GM18858 (cell line): ENCODE measurements at regions not wholly inside any gene's neighbourhood (a gene's known extent, or its start where the extent isn't known, plus 50 kb on each side); places are given as distances from the start of the nearest gene placed in this dataset.

ENCODE experiments used
- ATAC-seq: cut with Tn5 transposase; IDR thresholded peaks from one replicate; pipeline ENCODE4 v1.9.1; 2021; ENCODE audit not compliant: unreplicated experiment

GRCh38 chr2:82652117-82652516 lies 1807.0 kb downstream of the SUCLG1 start:
- ATAC-seq = no peak

DNA sequence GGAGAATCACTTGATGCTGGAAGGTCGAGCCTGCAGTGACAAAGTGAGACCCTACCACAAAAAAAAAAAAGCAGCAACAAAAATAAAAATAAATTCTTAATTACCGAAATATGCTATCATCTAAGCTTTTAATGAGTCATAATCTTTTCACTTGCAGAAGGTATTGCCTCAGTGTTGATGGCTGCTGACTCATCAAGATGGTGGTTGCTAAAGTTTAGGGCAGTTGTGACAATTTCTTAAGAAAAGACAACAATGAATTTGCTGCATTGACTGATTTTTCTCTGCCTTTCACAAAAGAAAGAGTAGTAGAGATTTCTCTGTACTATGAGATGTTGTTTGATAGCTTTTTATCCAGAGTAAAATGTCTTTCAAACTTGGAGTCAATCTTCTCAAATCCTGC lies 1809.0 kb downstream of the SUCLG1 start:
- no peak for ATAC-seq

DNA sequence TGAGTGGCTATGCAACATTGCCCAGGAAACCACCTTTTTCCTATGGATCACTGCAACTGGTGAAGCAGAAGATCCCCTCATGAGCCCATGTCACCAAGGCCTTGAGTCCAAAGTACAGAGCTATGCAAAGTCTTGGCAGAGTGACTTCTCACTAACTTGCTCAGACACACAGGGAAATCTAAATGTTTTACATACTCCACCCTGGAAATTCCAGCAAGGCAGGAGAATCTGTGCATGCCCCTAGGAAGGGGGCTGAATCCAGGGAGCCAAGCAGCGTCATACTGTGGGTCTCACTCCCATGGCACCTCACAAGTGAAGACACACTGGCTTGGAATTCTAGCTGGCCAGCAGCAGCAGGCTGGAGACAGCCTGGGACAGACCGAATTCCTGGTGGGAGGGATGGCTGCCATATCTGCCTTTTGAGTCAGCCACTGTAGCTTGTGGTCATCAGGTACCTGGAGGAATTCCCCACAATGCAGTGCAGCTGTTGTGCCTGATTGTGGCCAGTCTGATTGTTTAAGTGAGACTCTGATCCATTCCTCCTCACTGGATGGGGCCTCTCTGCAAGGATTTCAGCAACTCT lies 1817.4 kb downstream of the SUCLG1 start:
- ATAC-seq = no peak

GRCh38 chr2:82636402-82637020 lies 1822.6 kb downstream of the SUCLG1 start:
- ATAC-seq = no peak

- no peak for ATAC-seq
Observed at GRCh38 chr2:82599021-82599420, 1860.1 kb downstream of the SUCLG1 start.

DNA sequence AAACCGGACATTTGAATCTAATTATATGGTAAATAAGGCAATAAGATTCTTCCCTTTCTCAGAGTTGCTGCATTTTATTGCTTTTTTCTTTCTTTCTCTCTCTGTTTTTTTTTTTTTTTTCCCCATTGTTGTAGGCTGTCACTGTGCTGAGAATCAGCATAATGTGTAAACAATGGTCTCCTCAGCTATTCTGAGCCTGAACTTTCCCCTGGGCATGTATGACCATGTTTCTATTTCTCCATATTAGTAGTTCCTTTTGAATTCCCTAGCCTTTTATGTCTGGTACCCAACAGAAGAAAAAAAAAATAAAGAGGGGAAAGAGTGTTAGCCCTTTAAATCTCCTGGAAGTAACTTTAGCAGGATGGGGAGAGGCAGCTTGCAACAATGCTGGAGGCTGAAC lies 1862.5 kb downstream of the SUCLG1 start:
- ATAC-seq = no peak

DNA sequence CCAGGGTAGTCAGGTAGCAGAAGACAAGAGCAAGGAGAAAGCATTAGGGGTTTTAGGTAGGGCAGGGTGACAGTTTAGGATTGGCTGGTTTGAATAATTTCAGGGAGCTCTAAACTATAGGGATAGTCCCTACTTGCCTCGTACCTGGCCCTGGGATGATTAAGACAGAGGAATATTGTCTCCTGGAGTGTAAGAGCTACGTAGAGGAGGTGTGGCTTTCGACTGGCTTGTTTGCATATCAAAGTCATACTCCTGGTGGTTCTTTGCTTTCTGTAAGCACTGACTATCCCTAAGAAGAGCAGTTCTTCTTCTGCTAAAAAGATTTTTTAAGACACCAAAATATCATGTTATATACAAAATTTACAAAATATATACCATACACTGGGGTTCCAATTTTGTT lies 1867.4 kb downstream of the SUCLG1 start:
- ATAC-seq = no peak

DNA sequence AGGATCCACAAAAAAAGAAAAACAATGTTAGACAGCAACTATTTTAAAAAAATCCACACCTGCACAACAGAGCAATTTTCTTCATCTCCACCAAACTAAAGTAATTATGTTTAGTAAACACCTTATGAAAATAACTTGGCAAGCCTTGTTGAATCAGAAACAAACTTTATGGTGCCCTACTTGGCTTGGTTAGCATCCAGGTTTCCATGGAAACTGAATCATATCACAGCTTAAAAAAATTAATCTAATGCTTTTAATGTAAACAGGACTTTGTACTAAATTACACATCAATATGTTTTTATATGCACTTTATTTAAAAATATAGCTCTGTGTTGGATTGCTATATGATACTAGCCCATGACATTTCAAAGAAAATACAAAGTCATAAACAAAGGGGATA lies 1882.4 kb downstream of the SUCLG1 start:
- no peak for ATAC-seq

DNA sequence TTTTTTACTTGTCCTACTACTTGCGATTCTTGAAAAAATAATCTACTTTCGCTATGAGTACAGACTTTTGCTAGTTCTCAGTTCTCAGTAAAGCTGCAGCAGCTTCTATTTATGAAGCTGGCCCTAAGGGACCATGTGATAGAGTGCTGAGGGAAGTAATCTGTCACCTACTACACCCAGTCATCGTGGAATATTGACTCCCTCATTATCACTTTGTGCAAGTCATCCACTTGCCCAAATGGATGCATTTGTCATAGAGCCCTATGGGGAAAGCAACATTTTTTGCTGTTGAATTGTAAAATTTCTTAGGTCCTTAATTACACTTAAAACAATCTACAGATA lies 1919.8 kb downstream of the SUCLG1 start:
- ATAC-seq = no peak

DNA sequence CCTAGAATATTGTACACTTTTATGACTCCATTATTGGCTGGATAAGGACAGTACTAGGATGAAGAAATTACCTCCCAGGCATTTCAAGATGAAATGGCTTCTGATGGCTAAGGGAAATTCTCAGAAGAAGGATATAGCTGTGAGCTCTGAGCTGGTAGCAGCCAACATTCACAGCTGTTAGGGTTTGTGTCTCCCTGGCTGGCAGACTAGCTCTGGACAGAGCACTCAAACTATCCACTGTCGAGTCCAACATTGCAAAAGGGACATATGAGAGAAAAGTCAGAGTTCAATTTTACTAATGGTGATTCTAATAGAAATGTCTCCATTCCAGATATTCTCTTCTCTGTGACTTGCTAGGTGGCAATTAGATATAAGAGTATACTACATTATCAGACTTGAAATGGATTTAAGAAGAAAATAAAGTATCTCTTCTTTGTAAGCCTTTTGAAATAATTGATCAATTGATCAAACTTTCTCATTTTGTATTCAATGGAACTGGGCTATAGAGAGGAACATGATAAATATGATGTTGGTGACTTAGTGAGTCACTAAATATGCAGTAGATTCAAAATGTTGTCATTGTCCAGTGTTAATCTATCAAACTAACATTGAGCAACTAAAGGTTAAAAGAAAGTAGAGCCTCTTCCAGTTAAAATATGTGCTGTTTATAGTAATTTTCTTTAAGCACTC lies 1920.3 kb downstream of the SUCLG1 start:
- ATAC-seq = no peak

GRCh38 chr2:82528288-82528687 lies 1930.8 kb downstream of the SUCLG1 start:
- no peak for ATAC-seq

DNA sequence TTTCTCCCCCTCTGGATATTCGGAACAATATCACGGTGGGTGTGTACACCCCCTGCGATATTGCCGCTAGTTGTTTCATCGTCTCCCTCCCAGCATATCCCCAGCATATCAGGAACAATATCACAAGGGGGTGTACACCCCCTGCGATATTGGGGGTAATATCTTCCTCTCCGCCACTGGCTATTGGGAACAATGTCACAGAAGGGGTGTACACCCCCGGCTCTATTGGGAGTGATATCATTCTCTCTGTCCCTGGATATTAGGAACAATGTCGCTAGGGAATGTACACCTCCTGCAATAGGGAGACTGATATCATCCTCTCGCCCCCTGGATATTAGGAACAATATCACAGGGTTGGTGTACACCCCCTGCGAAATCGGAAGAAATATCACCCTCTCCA lies 1932.0 kb downstream of the SUCLG1 start:
- ATAC-seq = no peak

GRCh38 chr2:82526277-82526676 lies 1932.8 kb downstream of the SUCLG1 start:
- no peak for ATAC-seq

DNA sequence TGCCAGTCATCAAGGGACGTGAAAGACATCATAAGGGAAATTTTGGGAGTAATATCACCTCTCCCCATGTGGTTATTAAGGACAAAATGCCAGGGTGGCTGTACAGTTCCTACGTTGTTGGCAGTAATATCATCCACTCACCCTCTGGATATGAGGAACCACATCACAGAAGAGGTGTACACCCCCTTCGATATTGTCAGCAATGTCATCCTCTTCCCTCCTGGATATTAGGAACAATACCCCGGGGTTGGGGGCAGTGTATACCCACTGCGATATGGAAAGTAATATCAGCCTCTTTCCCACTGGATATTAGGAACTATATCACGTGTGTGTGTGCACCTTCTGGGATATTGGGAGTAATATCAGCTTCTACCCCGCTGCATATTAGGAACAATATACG lies 1933.3 kb downstream of the SUCLG1 start:
- no peak for ATAC-seq

DNA sequence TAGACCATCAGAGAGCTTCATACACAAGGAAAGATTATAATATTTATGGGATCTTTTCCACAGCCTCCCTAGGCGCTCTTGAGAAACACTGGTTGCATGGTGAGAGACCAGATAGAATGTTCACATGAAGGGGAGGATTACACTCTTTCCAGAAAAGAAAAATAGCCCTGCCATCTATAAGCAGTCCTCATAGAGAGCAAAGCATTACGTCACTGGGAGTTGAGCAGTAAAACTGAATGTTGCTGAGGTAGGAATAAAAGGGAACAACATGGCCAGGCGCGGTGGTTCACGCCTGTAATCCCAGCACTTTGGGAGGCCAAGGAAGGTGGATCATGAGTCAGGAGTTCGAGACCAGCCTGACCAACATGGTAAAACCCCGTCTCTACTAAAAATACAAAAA lies 1934.3 kb downstream of the SUCLG1 start:
- ATAC-seq = no peak

GRCh38 chr2:82511894-82512293 lies 1947.2 kb downstream of the SUCLG1 start:
- ATAC-seq = no peak

DNA sequence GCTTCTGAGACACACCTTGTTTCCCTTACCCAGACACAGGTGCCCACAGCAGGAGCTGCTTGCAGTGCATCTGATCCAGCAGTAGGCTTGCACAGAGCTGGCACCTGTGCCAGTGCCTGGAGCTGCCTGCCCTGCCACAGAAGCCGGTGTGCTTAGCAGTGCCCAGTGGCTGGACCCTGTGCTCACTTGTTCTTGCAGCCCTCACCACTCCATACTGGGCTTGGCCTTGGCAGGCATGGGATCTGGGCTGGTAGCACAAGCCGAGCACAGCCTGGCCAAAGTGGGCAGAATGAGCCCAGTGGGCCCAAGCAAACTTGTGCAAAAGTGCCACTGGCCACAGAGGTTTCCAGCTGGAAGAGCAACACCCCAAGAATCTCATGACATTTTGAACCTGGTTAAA lies 1950.4 kb downstream of the SUCLG1 start:
- no peak for ATAC-seq

GRCh38 chr2:82507657-82508056 lies 1951.4 kb downstream of the SUCLG1 start:
- ATAC-seq = no peak

DNA sequence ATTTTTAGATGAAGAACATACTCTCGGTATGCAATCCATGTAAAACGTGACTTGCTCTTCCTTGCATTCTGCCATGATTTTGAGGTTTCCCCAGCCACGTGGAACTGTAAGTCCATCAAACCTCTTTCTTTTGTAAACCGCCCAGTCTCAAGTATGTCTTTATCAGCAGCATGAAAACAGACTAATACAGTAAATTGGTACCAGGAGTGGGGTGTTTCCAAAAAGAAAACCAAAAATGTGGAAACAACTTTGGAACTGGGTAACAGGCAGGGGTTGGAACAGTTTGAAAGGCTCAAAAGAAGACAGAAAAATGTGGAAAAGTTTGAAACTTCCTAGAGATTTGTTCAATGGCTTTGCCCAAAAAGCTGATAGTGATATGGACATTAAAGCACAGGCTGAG lies 1957.9 kb downstream of the SUCLG1 start:
- ATAC-seq = no peak

- ATAC-seq = no peak
Observed at GRCh38 chr2:82498777-82499443, 1960.2 kb downstream of the SUCLG1 start.

DNA sequence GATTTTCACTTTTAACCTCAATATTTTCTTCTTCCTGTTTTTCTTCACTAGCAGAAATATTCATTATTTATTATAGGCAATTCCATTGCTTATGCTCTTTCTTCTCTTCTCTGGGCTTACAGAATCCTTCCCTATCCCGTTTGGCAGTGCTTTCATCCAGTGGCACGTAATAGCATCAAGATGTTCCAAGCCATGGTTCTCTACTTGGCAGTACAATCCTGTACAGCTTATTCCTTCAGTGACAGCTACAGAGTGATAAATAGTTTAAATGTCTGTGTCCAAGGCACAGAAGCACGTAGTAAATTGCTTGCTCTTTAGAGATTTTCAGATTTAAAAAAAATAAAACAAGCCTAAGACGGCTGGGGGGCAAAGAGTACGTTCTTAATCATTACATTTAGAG lies 1964.3 kb downstream of the SUCLG1 start:
- ATAC-seq = no peak

DNA sequence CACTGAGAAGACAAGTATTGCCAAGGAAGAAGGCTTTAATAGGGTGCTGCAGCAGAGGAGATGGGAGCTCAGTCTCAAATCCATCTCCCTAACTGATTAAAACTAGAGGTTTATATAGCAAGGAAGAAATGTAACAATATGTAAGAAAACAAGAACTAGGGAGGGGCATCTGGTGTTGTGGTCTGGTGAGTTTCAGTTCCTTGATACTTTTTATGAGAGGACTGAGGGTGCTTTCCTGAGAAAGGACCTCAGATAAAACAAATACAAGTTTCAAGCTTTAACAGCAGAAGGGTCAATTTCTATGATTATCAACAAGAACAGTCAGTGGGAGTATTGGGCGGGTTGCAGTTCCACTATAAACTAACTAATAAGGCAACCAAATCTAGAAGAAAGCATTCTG lies 1967.5 kb downstream of the SUCLG1 start:
- no peak for ATAC-seq
